SIG-M5 treated with dmso at 0.1 percent for 504 hours (cell line): ENCODE measurements at regions not wholly inside any gene's neighbourhood (a gene's known extent, or its start where the extent isn't known, plus 50 kb on each side); places are given as distances from the start of the nearest gene placed in this dataset.

ENCODE experiments used
- DNase-seq: peaks from one replicate; lab custom pipeline; 2025; ENCODE audit not compliant: unreplicated experiment; lab: John Stamatoyannopoulos, UW

DNA sequence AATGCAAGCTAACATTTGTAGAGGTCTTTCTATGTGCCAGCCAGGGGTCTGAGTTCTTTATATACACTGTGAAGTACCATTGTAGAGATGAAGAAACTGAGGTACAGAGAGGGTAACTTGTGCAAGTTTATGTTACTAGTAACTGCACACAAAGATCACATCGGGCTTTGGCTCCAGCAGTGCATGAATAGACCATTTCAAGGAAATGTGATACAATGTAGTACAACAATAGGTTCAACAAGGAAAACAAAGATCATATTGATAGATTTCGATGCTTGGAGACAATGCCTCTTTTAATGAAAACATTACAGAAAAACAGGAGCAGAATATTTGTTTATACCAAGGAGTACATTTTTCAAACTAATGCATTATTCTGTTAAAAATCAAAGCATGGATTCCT, 115.3 kb downstream of the POLR2M start:
- DNase-seq = no peak

DNA sequence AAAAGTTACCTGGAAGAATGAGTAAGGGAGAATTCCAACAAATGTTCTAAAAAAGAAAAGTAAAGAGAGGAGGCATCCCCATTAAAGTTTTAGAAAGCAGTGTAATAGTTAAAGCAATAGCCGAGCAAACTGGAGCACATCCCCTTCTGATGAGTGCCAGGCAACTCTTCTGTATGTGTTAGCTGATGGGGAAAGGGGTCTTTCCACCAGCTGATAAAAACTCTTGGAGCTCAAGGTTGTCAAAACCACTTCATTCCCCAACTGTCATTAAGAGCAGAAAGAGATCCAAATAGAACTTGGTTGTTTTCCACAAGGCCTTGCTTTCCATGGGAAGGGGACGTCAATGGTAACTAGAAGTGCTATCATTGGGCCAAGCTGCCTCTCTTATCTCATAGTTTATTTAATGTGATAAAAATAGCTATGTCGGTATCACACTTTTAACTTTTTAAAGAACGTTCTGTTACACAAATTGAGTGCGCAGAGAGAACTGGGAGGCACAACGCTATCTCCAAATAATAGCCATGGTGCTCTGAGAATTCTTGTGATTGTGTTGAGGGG, 116.9 kb downstream of the POLR2M start:
- no peak for DNase-seq

DNA sequence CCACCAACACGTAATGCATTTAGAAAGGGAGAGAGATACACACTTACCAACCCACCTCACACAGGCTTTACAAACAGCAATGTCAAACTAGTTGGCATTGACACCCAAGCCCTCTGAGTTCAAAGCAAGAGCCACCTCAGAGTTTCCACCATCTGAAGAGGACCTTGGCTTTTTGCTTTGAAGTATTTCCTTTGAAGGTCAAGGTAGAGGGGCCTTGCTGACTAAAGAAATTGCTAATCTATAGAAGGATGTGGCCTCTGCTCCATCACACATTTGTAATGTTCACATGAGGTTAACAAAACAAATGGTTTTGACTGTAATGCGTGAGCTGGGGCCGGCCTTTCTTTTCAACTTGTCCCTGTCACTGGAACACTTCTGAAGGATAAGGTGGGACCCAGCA, 117.7 kb downstream of the POLR2M start:
- DNase-seq = no peak

DNA sequence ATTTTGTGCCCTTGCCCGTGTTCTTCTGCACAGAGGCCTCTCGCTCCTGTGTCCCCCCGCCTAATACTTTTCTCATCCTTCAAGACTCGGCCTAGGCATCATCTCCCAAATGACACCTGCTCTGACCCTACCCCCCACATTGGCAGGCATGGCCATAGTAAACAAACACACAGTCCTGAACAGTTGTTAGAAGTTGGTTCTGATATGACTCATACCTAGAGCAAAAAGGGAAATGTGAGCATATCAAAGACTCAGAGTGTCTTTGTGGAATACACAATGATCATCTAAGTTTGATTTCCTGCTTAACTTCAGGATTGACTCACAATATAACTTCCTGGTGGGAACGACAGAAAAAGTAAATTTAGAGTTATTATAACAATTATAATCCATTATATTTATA, 120.5 kb downstream of the POLR2M start:
- no peak for DNase-seq

DNA sequence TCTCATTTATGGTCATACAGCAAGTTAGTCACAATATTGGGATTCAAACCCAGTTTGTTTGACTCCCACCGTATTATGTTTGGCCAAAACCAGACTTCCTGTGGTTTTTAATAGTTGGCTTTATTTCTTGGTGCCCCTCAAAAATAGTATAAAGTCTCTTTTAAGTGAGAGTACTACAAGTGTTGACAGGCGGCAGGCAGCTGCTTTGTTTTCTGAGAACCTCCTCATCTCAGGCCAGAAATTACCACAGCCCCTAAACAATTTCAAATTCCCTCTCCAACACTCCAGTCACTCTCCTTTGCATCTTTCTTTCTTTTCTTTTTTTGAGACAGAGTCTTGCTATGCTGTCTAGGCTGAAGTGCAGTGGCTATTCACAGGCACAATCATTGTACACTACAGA, 121.5 kb downstream of the POLR2M start:
- DNase-seq = no peak

DNA sequence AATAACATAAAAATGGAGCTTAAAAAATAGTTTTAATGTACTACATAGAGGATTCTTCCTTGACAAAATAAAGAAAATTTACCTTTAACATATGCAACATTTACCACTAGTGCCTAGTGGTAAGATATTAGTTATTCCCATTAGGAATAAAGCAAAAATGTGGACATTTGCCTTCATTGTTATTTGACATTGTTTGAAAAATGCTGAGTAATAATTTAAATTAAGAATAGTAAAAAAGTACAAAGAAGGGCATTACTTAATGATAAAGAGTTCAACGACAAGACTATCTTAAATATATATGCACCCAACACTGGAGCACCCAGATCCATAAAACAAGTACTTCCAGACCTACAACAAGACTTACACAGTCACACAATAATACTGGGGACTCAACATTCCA, 125.7 kb downstream of the POLR2M start:
- no peak for DNase-seq

DNA sequence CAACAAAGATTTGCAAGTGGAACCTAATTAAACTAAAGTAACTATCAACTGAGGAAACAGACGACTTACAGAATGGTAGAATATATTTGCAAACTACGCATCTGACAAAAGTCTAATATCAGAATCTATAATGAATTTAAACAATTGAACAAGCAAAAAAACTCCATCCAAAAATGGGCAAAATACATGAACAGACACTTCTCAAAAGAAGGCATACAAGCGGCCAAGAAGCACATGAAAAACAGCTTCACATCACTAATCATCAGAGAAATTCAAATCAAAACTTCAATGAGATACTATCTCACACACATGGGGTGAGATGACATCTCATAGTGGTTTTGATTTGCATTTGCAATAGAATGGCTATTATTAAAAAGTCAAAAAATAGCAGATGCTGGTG, 128.6 kb downstream of the POLR2M start:
- no peak for DNase-seq

DNA sequence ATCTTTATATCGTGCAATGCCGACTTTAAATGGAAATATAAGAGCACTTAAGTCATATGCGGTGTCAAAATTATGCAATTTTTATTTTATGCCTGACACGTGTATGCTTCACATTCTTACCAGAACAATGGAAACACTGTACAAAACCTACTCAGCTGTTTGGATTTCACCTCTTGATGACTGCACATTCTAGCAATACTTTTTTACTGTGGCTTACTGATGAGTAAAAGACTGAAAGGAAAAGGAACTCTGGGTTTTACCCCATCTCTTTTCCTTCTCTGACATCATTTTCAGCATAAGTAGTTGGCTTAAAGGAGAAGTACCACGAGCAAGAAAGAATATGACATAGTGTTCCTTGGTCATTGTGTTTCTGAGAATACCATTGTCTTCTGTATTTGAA, 142.8 kb downstream of the POLR2M start:
- no peak for DNase-seq

DNA sequence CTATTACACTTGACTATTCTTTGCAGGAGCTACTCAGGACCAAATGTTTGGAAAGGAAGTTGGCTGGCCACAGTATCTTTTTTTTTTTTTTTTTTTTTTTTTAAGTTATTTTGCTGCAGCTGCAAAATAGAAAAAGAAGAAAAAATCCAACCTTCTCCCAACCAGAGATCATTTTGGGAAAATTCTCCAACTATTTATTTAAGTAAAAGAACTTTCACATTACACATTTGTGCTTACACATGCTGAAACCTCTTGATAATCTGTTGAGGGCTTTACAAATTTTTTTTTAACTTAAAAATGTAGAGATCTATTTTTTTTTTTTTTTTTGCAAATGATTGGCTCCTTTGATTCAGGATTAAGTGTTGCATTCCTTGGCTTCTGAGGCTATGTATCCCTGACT, 148.0 kb downstream of the POLR2M start:
- DNase-seq = no peak

DNA sequence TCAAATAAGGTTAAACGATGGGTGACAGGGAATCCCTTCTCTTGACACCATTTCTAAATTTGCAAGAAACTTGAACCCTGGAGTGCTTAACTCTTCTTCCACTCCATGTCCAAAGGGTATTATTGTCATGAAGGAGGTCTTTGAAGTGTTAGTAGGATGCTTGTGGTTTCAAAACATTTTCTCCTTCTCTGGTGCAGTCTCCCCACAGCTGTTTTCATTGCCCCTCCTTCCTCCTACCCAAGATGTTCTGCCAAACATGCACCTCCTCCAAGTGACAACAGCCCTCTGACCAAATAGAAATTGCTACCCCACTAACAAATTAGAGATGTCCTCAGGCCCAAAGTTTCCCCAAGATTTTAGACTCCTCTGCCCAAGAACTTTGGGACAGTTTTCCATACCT, 151.4 kb downstream of the POLR2M start:
- DNase-seq = no peak

DNA sequence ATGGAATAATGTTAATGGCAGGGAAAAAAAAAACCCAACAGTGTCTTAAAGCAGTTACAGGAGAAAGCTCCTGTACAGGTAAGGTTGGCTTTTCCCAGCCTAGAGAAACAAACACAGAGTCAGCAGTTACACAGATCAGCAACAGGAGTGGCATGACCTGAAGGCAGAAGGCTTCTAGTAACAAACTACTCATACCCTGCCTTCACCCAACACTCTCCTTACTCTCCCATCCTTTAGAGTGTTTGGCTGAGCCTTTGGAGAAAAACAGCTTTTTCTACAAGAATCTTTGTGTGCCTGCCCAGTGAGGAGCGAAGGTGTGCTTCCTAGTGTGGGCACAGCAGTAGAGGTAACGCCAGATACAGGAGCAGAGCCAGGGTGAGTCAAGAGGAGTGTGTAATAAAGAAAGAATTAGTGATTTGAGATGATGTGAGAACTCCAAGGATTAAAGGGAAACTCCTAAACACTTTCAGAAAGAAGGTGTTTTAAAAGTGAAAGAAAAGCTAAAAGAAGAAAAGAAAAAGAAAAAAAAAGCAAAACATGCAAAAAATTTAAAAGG, 152.7 kb downstream of the POLR2M start:
- no peak for DNase-seq

DNA sequence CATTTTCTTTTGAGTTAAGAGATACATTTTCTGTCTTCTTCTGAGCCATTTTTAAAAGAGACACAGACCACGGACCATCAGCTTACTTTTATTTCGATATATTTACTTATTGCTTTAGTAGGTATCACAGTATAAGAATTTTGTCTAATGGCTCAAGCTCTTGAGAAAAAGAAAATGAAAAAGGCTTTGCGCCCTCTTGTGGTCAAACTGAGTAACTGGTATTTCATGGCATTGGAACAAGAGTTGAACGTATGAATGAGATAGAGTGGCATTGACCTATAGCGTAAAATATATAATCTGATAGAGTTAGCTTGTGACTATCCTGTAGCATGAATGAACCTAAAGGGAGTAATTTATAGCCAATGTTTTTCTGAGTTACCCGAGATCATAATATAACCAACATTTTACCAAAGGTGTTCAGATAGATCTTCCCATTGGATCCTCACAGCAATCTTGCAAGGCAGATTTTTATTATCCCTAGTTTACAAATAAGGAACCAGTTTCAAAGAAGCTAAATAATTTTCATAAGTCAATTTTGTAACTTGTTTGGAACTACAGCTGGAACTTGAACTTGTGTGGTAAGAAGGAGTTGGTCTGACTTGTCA, 154.6 kb downstream of the POLR2M start:
- peak; percentile 57 for DNase-seq

DNA sequence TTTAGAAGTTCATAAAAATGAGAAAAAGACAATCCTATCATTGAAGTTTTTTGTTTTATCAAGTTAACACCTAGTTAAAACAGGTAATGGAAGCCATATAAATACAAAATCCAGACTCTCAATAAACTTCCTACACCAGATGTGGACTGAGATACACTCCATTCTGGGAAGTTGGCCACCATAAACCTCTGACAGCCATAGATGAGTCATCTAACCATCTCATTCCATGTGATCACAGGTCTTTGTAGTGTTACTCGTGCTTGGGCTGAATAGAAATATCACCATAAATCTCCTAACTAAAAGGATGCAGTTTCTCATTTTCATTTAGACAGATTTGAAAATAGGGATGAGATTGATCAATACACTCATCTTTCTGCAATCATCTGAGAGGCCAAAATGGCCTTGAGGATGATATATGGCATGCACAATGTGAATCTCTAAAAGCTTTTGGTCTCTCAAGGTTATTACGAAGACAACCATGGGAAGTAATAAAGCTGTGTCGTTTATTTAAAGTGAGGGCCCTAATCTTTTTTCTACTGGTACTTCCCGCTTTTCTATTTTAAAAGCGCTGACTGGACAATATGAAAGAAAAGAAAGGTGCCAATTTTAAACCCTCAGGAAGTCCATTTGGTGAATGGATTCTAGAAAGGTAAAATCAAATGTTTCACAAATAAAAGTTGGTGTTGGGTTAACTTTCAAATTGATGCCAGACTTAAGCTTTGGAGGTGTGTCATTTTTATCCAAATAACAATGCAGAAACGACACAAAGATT, 155.5 kb downstream of the POLR2M start:
- no peak for DNase-seq

DNA sequence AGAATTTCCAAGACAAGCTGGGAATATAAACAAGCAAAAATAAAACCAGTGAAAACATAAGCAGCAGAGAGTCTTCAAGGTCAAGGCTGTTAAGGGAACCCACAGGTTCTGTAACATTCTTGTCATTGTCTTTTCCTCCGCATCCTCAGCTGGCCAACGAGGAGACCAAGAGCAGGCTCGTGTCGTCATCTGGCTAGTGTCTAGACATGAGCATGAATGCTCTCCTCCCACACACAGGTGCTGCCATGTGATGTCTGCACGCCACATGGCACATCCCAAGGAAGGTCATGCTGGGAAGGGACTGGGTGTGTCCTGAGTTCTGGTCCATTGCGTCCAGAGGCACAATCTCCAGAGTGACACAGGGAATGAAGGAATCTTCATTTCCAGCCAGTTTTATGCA, 156.2 kb downstream of the POLR2M start:
- DNase-seq = no peak

DNA sequence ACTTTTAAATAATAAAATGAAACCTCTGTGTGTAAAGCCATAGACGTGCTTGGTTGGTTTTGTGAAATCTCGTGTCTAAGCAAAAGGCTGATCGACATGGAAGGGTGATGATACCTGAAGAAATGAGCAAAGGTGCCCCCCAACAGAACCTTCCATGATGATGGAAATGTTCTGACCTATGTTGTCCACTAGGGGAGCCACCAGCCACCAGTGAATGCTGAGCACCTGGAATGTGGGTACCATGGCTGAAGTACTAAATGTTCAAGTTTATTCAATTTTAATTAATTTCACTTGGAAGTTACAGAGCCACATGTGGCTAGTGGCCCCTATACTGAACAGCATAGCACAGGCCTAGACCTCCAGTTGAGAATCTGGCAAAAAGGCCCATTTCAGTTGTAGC, 158.8 kb downstream of the POLR2M start:
- DNase-seq = no peak

DNA sequence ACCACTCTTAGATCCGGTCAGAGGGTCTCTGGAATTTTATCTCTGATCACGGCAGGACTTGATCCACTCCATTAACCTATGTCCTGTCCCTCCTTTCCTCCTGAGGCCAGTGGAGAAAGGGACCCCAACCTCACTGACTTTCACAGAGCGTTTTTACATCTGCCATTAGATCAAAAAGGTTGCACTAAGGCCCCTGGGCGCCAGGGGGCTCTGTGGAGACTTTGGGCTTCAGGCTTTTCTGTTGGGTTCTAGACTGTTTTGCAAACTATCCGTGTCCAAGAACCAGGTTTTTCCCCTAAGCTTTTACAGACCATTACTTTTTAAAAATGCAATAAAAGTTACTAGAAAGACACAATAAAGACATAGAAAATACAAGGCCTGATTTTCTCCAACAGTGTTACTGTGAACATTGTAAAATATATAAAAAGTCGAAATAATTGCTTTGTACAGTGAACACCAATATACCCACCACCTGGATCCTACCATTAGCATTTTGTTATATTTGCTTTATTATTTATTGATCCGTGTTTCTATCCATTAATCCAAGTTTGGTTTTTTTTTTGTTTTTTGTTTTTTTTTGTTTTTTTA, 159.7 kb downstream of the POLR2M start:
- DNase-seq = peak; percentile 38

DNA sequence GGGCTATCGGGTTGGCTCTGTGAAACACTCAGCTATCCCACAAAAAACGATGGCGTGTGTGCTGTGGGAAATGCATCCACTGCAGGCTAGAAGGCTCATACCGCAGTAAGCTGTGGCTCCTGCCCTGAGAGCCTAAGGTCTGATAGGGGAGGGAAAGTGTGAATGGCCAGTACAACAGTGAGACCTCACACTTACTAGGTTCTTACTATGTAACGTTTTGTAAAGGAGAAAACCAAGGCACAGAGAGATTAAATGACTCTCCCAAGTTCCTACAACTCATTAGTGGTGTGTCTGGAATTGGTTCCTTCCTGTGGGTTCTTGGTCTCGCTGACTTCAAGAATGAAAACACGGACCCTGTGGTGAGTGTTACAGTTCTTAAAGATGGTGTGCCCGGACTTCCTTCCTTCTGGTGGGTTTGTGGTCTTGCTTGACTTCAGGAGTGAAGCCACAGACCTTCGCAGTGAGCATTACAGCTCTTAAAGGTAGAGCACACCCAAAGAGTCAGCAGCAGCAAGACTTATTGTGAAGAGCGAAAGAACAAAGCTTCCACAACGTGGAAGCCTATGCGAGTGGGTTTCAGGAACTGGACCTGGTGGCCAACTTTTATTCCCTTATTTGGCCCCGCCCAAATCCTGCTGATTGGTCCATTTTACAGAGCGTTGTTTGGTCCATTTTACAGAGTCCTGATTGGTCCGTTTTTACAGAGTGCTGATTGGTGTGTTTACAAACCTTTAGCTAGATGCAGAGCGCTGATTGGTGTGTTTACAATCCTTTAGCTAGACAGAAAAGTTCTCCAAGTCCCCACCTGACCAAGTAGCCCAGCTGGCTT, 161.7 kb downstream of the POLR2M start:
- no peak for DNase-seq

DNA sequence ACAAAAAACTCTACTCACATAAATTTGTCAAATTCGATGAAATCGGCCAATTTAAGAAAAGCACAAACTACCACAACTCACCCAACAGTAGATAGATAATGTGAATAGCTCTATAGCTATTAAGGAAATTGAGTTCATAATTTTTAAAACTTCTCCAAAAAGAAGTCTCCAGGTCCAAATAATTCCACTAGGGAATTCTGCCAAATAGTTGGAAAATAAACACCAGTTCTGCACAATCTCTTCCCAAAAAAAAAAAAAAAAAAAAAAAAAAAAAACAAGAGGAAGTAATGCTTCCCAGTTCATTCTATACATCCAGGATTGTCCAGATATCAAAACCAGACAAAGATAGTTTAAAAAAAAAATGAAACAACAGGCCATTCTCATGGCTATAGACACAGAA, 164.2 kb downstream of the POLR2M start:
- no peak for DNase-seq

DNA sequence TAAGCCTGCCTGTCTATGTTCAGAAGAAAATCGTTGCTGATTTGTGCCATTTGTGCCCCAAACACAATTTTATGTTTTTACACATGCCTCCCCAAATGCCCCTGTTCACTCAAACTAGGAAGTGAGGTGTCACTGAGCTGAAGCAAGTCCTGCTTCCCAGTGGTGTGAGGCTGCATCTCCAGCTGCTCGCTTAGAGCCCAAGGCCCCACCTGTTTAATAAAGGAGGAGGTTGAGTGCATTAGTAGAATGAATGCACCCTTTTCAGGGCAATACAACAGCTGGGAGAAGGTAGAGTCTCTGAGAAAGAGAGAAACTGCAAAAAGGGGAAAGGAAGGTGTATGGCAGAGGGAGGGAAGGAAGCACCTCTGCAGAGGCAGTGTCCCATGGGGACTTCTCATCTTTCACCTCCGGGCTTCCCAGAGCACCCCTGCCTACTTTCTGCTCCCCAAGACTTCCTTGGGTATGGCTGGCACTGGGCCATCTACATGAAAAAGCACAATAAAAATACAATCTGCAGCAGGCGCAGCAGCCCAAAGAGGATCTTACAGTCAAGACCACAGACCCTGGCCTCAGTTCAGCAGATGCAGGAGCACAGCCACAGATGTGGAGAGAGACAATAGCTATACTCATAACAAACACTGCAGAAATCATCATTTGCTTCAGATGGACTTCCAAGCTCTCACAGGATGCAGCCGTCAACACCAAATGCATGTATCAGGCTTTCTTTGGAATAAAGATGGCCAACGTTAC, 165.9 kb downstream of the POLR2M start:
- no peak for DNase-seq

DNA sequence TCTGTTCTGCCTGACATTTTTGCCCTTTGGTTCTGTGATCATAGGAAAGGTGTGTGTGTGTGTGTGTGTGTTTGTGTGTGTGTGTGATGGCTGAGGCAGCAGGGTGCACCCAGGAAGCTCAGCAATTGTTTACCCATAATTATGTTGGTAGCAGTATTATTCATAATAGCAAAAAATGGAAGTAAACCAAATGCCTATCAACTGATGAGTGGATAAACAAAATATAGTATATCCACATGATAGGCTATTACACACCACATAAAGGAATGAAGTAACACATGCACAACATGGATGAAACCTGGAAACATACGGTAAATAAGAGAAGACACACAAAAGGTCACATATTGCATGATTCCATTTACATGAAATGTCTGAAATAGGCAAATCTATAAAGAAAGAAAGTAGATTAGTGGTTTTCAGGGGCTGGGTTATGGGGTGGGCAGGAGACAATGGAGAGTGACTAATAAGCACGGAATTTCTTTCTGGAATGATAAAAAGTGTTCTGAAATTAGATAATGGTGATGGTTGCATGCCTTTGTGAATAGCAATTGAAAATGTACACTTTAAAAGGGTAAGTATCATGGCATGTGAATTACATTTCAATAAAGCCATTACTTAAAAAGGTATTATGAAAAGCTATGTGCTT, 167.2 kb downstream of the POLR2M start:
- DNase-seq = no peak
